ENCODE measurements at regions not wholly inside any gene's neighbourhood (a gene's known extent, or its start where the extent isn't known, plus 50 kb on each side); places are given as distances from the start of the nearest gene placed in this dataset.
"Not testable (repeated sequence)": the region's sequence is repeated elsewhere in the genome, so short reads cannot be mapped to it uniquely, and the experiment has no call there.

DNA sequence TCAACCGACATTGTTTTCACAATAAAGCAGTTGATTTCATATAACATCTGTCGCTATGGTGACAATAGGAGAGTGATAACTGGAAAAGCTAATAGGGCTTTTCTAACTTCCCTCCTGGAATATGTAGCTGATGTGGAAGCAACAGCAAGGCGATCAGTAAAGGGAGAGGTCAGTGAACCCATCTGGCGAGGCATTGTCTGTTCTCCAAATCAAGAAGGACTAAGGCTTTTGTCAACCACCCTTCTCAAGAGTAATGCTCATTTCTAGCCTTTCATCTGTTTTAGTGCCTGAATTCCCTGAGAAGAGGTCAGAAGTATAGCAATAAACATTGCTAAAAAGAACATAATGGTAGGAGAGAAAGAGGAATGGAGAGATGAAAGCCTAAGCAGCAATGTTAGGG, 201.3 kb downstream of the AKAP7 start:
- no peak for TF ChIP-seq CTCF (IDR thresholded peaks at IDR 0.05; ENCODE audit: insufficient read depth, missing control alignments)
- FAIRE-seq = no peak
- no peak for DNase-seq (ENCODE audit: insufficient read length, low spot score)

- not testable (repeated sequence) for FAIRE-seq; DNase-seq (ENCODE audit: insufficient read length, low spot score)
Observed at GRCh38 chr6:131346896-131347295, 211.6 kb downstream of the AKAP7 start.

- DNase-seq (ENCODE audit: insufficient read length, low spot score) (no peak), FAIRE-seq (no peak)
- no peak for TF ChIP-seq CTCF (IDR thresholded peaks at IDR 0.05; ENCODE audit: insufficient read depth, missing control alignments)
Observed at GRCh38 chr6:131348572-131348971, 213.3 kb downstream of the AKAP7 start.

- FAIRE-seq (no peak), DNase-seq (ENCODE audit: insufficient read length, low spot score) (no peak)
- TF ChIP-seq CTCF (IDR thresholded peaks at IDR 0.05; ENCODE audit: insufficient read depth, missing control alignments) = no peak
Observed at GRCh38 chr6:131349199-131349598, 213.9 kb downstream of the AKAP7 start.

- no peak for DNase-seq (ENCODE audit: insufficient read length, low spot score)
Observed at GRCh38 chr6:131353106-131353505, 217.8 kb downstream of the AKAP7 start.

GRCh38 chr6:131353876-131354275, 218.6 kb downstream of the AKAP7 start:
- no peak for DNase-seq (ENCODE audit: insufficient read length, low spot score)
- FAIRE-seq = no peak
- TF ChIP-seq CTCF (IDR thresholded peaks at IDR 0.05; ENCODE audit: insufficient read depth, missing control alignments) = no peak

More at GRCh38 chr6:131353106-131353505, 217.8 kb downstream of the AKAP7 start:
- no peak for FAIRE-seq
- no peak for TF ChIP-seq CTCF (IDR thresholded peaks at IDR 0.05; ENCODE audit: insufficient read depth, missing control alignments)

- DNase-seq (ENCODE audit: insufficient read length, low spot score) = no peak
- no peak for FAIRE-seq
- no peak for TF ChIP-seq CTCF (IDR thresholded peaks at IDR 0.05; ENCODE audit: insufficient read depth, missing control alignments)
Observed at GRCh38 chr6:131354356-131354755, 218.7 kb upstream of the ARG1 start.

DNA sequence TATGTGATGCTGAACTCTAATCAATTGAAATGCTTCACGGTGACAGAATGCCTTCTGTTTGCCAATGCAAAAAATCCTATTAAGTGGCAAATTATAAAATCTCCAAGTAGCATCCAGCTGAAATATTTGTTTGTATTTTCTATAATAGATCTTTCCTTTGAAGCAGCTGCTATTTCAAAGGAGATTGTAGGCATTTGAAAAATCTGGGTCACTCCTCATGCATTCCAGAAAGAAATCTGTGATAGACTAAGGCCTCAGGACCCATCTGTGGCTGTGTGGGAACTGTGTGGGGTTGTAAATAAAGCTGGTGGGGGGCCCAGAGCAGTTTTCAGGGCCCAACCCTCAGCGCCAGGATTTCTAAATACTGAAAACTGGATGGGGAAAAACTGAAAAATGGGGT, 216.9 kb upstream of the ARG1 start:
- no peak for FAIRE-seq
- DNase-seq (ENCODE audit: insufficient read length, low spot score) = no peak
- no peak for TF ChIP-seq CTCF (IDR thresholded peaks at IDR 0.05; ENCODE audit: insufficient read depth, missing control alignments)

All from D721Med (cell line).